ENCODE measurements at regions not wholly inside any gene's neighbourhood (a gene's known extent, or its start where the extent isn't known, plus 50 kb on each side); places are given as distances from the start of the nearest gene placed in this dataset.

- no peak for DNase-seq (ENCODE audit: extremely low read depth in 1 of 2, low read depth in 1 of 2)
Measured at GRCh38 chr12:116454950-116455447, 104.2 kb upstream of the MAP1LC3B2 start.

- no peak for DNase-seq (ENCODE audit: extremely low read depth in 1 of 2, low read depth in 1 of 2)
Measured at GRCh38 chr12:116455540-116456329, 103.4 kb upstream of the MAP1LC3B2 start.

GRCh38 chr12:116456330-116457082 is 102.7 kb upstream of the MAP1LC3B2 start:
- no peak for DNase-seq (ENCODE audit: extremely low read depth in 1 of 2, low read depth in 1 of 2)

GRCh38 chr12:116458492-116458891 is 100.7 kb upstream of the MAP1LC3B2 start:
- no peak for DNase-seq (ENCODE audit: extremely low read depth in 1 of 2, low read depth in 1 of 2)

- DNase-seq (ENCODE audit: extremely low read depth in 1 of 2, low read depth in 1 of 2) = no peak
Measured at GRCh38 chr12:116459011-116459875, 99.9 kb upstream of the MAP1LC3B2 start.

GRCh38 chr12:116459916-116460663 is 99.1 kb upstream of the MAP1LC3B2 start:
- DNase-seq (ENCODE audit: extremely low read depth in 1 of 2, low read depth in 1 of 2) = no peak

- no peak for DNase-seq (ENCODE audit: extremely low read depth in 1 of 2, low read depth in 1 of 2)
Measured at GRCh38 chr12:116461060-116461459, 98.1 kb upstream of the MAP1LC3B2 start.

- no peak for DNase-seq (ENCODE audit: extremely low read depth in 1 of 2, low read depth in 1 of 2)
Measured at GRCh38 chr12:116463366-116463765, 95.8 kb upstream of the MAP1LC3B2 start.

- DNase-seq (ENCODE audit: extremely low read depth in 1 of 2, low read depth in 1 of 2) = no peak
Measured at GRCh38 chr12:116465407-116465806, 93.8 kb upstream of the MAP1LC3B2 start.

- no peak for DNase-seq (ENCODE audit: extremely low read depth in 1 of 2, low read depth in 1 of 2)
Measured at GRCh38 chr12:116465856-116466255, 93.3 kb upstream of the MAP1LC3B2 start.

- no peak for DNase-seq (ENCODE audit: extremely low read depth in 1 of 2, low read depth in 1 of 2)
Measured at GRCh38 chr12:116466536-116466935, 92.6 kb upstream of the MAP1LC3B2 start.

- no peak for DNase-seq (ENCODE audit: extremely low read depth in 1 of 2, low read depth in 1 of 2)
Measured at GRCh38 chr12:116469344-116469743, 89.8 kb upstream of the MAP1LC3B2 start.

- DNase-seq (ENCODE audit: extremely low read depth in 1 of 2, low read depth in 1 of 2) = no peak
Measured at GRCh38 chr12:116471544-116471943, 87.6 kb upstream of the MAP1LC3B2 start.

- DNase-seq (ENCODE audit: extremely low read depth in 1 of 2, low read depth in 1 of 2) = no peak
Measured at GRCh38 chr12:116472193-116472592, 87.0 kb upstream of the MAP1LC3B2 start.

- no peak for DNase-seq (ENCODE audit: extremely low read depth in 1 of 2, low read depth in 1 of 2)
Measured at GRCh38 chr12:116473416-116473815, 85.8 kb upstream of the MAP1LC3B2 start.

GRCh38 chr12:116474331-116474730 is 84.8 kb upstream of the MAP1LC3B2 start:
- DNase-seq (ENCODE audit: extremely low read depth in 1 of 2, low read depth in 1 of 2) = no peak

GRCh38 chr12:116474899-116475298 is 84.3 kb upstream of the MAP1LC3B2 start:
- DNase-seq (ENCODE audit: extremely low read depth in 1 of 2, low read depth in 1 of 2) = no peak

- no peak for DNase-seq (ENCODE audit: extremely low read depth in 1 of 2, low read depth in 1 of 2)
Measured at GRCh38 chr12:116476227-116476822, 82.9 kb upstream of the MAP1LC3B2 start.

GRCh38 chr12:116478243-116478773 is 80.9 kb upstream of the MAP1LC3B2 start:
- DNase-seq (ENCODE audit: extremely low read depth in 1 of 2, low read depth in 1 of 2) = no peak
